Right cardiac atrium (tissue), 5 donors: ENCODE measurements at regions not wholly inside any gene's neighbourhood (a gene's known extent, or its start where the extent isn't known, plus 50 kb on each side); places are given as distances from the start of the nearest gene placed in this dataset.

Experiments used
- ATAC-seq, 2 donors: fragments of 200-7000 bp; cut with Tn5 transposase; one replicate each; pipeline versions ENCODE4 v1.8.0 to v1.9.1; 2020; ENCODE audit warnings: moderate library complexity in 2 of 2, mild to moderate bottlenecking in 1 of 2
- DNase-seq, 3 donors: peaks; one replicate each; pipeline ENCODE4 v3.0.0-alpha.2; 2020
- H3K27ac ChIP-seq: one replicate; pipeline ENCODE4 v1.5.1; 2013; ENCODE audit warnings: mild to moderate bottlenecking, low read length, control low read depth, moderate library complexity
- H3K27me3 ChIP-seq: one replicate; pipeline ENCODE4 v1.6.1; 2013; ENCODE audit not compliant: control insufficient read depth, insufficient read depth
- H3K4me1 ChIP-seq: one replicate; pipeline ENCODE4 v1.6.1; 2013; ENCODE audit warnings: low read length; ENCODE audit not compliant: control insufficient read depth, insufficient read depth
- H3K4me3 ChIP-seq: one replicate; pipeline ENCODE4 v1.5.1; 2013; ENCODE audit warnings: low read length, control low read depth
- H3K9me3 ChIP-seq: one replicate; pipeline ENCODE4 v1.6.1; 2013; ENCODE audit warnings: low read length; ENCODE audit not compliant: control insufficient read depth
- WGBS: extraction: QIAGEN DNeasy Blood & Tissue Kit; methylation state at CpG from one replicate; pipeline ENCODE4 v1.1.7; 2013; 5-methylcytosine and 5-hydroxymethylcytosine counted together
- intact Hi-C, 4 donors: fragments of 100-400 bp; cut with DNase I; formaldehyde crosslinking; loops; one replicate each; pipeline versions ENCODE4 v1.11.0 to v1.14.0; 2022 to 2023
- donor health status: healthy with polysubstance abuse.
- donor health status: DM: no; HTN: yes; CAD: no.
- donor health status: DM: no; HTN: no; CAD: no.
- donor health status: DM: no; HTN: yes; CAD: no; lungs with severe emphysema.
- donor health status: DM: yes; HTN: yes; CAD: no.

- no peaks in the 10 kb centered on the region for H3K9me3 ChIP-seq
- DNase-seq = no peak
- no peaks in the 10 kb centered on the region for H3K4me1 ChIP-seq
- intact Hi-C loops = no loop called here
- no peak overlapping the region for H3K27ac ChIP-seq
- 91% methylated on average over 4 of the region's 4 CpGs for WGBS
- no peak for ATAC-seq
- no peaks in the 10 kb centered on the region for H3K27me3 ChIP-seq
- no peak overlapping the region for H3K4me3 ChIP-seq
Observed at GRCh38 chr11:127075758-127076157, 75.2 kb upstream of the KIRREL3 start.

- Histone ChIP-seq H3K4me1 (no peaks in the 10 kb centered on the region), H3K27me3 (no peaks in the 10 kb centered on the region), H3K9me3 (no peaks in the 10 kb centered on the region), H3K4me3 (no peak overlapping the region), H3K27ac (no peak overlapping the region)
- intact Hi-C loops = loop anchor here in 1 of 4 donors (5.0 kb wide), 1 partner anchor 357 kb away; no protein-coding TSS in a partner anchor
- WGBS = 42% methylated on average over 7 of the region's 7 CpGs
- ATAC-seq (peak; percentile 71 to 74), DNase-seq (peak in 1 of 3 donors; percentile 18)
Observed at GRCh38 chr11:127074151-127074761, 73.7 kb upstream of the KIRREL3 start.

- Histone ChIP-seq H3K27ac (no peak overlapping the region), H3K4me3 (no peak overlapping the region), H3K27me3 (no peaks in the 10 kb centered on the region), H3K9me3 (no peaks in the 10 kb centered on the region), H3K4me1 (no peaks in the 10 kb centered on the region)
- intact Hi-C loops = loop anchor here in 1 of 4 donors (5.0 kb wide), 1 partner anchor 356 kb away; no protein-coding TSS in a partner anchor
- DNase-seq (no peak), ATAC-seq (no peak)
- 54% methylated on average over 4 of the region's 4 CpGs for WGBS
Observed at GRCh38 chr11:127073621-127074020, 73.1 kb upstream of the KIRREL3 start.

GRCh38 chr11:127071606-127072005 lies 71.0 kb upstream of the KIRREL3 start:
- Histone ChIP-seq H3K27me3 (no peaks in the 10 kb centered on the region), H3K4me1 (no peaks in the 10 kb centered on the region), H3K9me3 (no peaks in the 10 kb centered on the region), H3K27ac (no peak overlapping the region), H3K4me3 (no peak overlapping the region)
- intact Hi-C loops = loop anchor here in 1 of 4 donors (5.0 kb wide), 1 partner anchor 354 kb away; no protein-coding TSS in a partner anchor
- WGBS = 78% methylated on average over 7 of the region's 7 CpGs
- DNase-seq (no peak), ATAC-seq (no peak)

- WGBS = 77% methylated on average over 4 of the region's 4 CpGs
- DNase-seq = no peak
- intact Hi-C loops = loop anchor here in 1 of 4 donors (5.0 kb wide), 1 partner anchor 354 kb away; no protein-coding TSS in a partner anchor
- no peak for ATAC-seq
- Histone ChIP-seq H3K9me3 (no peaks in the 10 kb centered on the region), H3K27me3 (no peaks in the 10 kb centered on the region), H3K27ac (no peak overlapping the region), H3K4me3 (no peak overlapping the region), H3K4me1 (no peaks in the 10 kb centered on the region)
Observed at GRCh38 chr11:127070808-127071207, 70.2 kb upstream of the KIRREL3 start.

GRCh38 chr11:127066401-127067090 lies 66.0 kb upstream of the KIRREL3 start:
- no peak for ATAC-seq
- Histone ChIP-seq H3K4me1 (no peaks in the 10 kb centered on the region), H3K9me3 (no peaks in the 10 kb centered on the region), H3K4me3 (no peak overlapping the region), H3K27ac (no peak overlapping the region), H3K27me3 (no peaks in the 10 kb centered on the region)
- no peak for DNase-seq
- intact Hi-C loops = no loop called here
- WGBS = 66% methylated on average over 7 of the region's 7 CpGs

GRCh38 chr11:127063241-127063640 lies 62.7 kb upstream of the KIRREL3 start:
- intact Hi-C loops = no loop called here

GRCh38 chr11:127061947-127062346 lies 61.4 kb upstream of the KIRREL3 start:
- H3K27me3 ChIP-seq = no peaks in the 10 kb centered on the region
- H3K27ac ChIP-seq = no peak overlapping the region
- ATAC-seq = no peak
- intact Hi-C loops = no loop called here
- H3K9me3 ChIP-seq = no peaks in the 10 kb centered on the region
- no peak overlapping the region for H3K4me3 ChIP-seq
- no peaks in the 10 kb centered on the region for H3K4me1 ChIP-seq
- DNase-seq = no peak

More at GRCh38 chr11:127063241-127063640, 62.7 kb upstream of the KIRREL3 start:
- DNase-seq (no peak), ATAC-seq (no peak)
- WGBS = 58% methylated on average over 3 of the region's 3 CpGs
- H3K27ac ChIP-seq = no peak overlapping the region
- H3K27me3 ChIP-seq = no peaks in the 10 kb centered on the region
- H3K4me3 ChIP-seq = no peak overlapping the region
- no peaks in the 10 kb centered on the region for H3K9me3 ChIP-seq
- H3K4me1 ChIP-seq = no peaks in the 10 kb centered on the region

- intact Hi-C loops = no loop called here
- no peak overlapping the region for H3K4me3 ChIP-seq
- peak; percentile 62 to 82 for ATAC-seq
- WGBS = 56% methylated on average over 7 of the region's 7 CpGs
- no peaks in the 10 kb centered on the region for H3K4me1 ChIP-seq
- H3K9me3 ChIP-seq = no peaks in the 10 kb centered on the region
- H3K27ac ChIP-seq = no peak overlapping the region
- no peaks in the 10 kb centered on the region for H3K27me3 ChIP-seq
- peak in 1 of 3 donors; percentile 16 for DNase-seq
Observed at GRCh38 chr11:127059750-127060149, 59.2 kb upstream of the KIRREL3 start.

- H3K4me3 ChIP-seq = no peak overlapping the region
- no peaks in the 10 kb centered on the region for H3K4me1 ChIP-seq
- H3K27me3 ChIP-seq = no peaks in the 10 kb centered on the region
- ATAC-seq (peak; percentile 70 to 82), DNase-seq (peak in 1 of 3 donors; percentile 53)
- no peaks in the 10 kb centered on the region for H3K9me3 ChIP-seq
- intact Hi-C loops = no loop called here
- 58% methylated on average over 11 of the region's 11 CpGs for WGBS
- no peak overlapping the region for H3K27ac ChIP-seq
Observed at GRCh38 chr11:127059286-127059685, 58.7 kb upstream of the KIRREL3 start.

- H3K9me3 ChIP-seq = no peaks in the 10 kb centered on the region
- ATAC-seq = no peak
- no peak overlapping the region for H3K4me3 ChIP-seq
- no peak for DNase-seq
- WGBS = 85% methylated on average over 2 of the region's 2 CpGs
- intact Hi-C loops = no loop called here
- no peak overlapping the region for H3K27ac ChIP-seq
- H3K4me1 ChIP-seq = no peaks in the 10 kb centered on the region
- no peaks in the 10 kb centered on the region for H3K27me3 ChIP-seq
Observed at GRCh38 chr11:127058524-127058923, 58.0 kb upstream of the KIRREL3 start.
